IPS DF 4.7 (cell line): ENCODE measurements at regions not wholly inside any gene's neighbourhood (a gene's known extent, or its start where the extent isn't known, plus 50 kb on each side); places are given as distances from the start of the nearest gene placed in this dataset.
"Not testable (repeated sequence)": the region's sequence is repeated elsewhere in the genome, so short reads cannot be mapped to it uniquely, and the experiment has no call there.

Source experiments
- DNase-seq: peaks from one replicate; pipeline ENCODE4 v3.0.0-alpha.2; 2013; ENCODE audit warnings: low spot score; ENCODE audit errors: extremely low read depth

GRCh38 chr6:167751579-167752115 is 75.1 kb upstream of the AFDN start:
- no peak for DNase-seq

- not testable (repeated sequence) for DNase-seq
Measured at GRCh38 chr6:167753281-167753680, 73.4 kb upstream of the AFDN start.

DNA sequence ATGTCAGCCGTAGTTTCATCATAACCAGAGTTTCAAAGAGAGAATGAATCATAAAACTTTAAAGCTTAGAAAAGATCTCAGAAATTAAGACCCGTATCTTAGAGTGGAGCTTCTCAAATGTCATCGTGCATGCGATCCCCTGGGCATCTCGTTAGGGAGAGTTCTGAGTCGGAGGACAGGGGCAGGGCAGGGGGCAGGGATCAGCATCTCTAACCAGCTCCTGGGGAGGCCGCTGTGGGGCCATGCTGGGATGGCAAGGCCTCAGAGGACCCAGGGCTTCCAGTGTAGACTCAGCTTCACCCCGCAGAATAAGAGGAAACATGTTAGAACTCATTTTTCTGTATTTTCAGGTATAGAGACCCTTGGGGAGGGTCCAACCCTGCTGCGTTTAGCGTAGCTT is 72.0 kb upstream of the AFDN start:
- DNase-seq: no peak

DNA sequence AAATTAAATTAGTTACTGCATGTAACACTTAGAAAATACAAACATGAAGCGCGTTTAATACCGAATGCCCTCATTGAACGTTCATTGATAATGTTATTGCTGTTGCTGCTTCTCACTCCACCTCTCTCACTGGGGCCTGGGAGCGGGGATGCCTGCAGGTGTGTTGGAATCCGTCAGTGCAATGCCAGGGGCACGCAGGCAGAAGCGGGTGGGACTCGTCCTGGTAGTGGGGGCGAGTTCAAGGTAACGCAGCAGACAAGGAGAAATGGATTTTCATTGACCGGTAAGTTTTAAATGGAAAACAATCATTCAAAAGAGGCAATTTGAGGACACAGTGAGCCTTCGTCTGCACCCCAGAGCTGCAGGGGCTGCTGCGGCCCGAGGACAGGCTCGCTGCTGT is 71.2 kb upstream of the AFDN start:
- no peak for DNase-seq

- DNase-seq: no peak
Measured at GRCh38 chr6:167756597-167756996, 70.1 kb upstream of the AFDN start.

GRCh38 chr6:167757249-167757648 is 69.5 kb upstream of the AFDN start:
- DNase-seq: no peak

- DNase-seq: no peak
Measured at GRCh38 chr6:167757821-167758220, 68.9 kb upstream of the AFDN start.

DNA sequence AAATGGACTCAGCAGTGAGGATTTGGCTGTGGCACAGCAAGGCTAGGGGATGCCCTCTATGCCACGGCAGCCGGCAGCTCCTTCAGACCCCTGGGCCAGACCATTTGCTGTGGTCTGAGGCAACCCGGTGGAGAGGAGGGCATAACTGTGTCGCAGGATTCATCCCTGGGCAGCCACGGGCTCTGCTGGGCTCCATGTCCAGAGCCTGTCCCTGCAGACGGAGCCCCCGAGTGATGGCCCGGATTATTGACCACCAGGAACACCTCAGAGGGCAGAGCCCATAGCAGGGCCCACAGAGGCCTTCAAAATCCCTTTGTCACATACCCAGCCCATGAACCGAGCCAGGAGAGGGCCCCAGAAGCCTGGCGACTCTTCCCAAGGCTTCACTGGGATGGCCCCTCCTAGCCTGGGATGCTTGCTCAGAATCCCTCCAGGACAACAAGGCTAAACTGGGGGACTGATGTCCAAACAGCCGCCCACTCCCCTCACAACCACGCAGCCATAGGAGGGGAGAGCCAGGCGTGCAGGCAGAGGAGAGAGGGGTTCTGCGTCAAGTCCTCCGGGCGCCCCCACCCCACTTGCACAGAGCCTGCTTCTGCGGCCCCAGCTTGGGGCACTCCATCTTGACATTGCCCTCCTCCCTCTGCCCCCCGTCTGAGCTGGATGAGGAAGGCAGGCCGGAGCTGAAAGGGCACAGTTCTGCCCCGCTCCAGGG is 68.2 kb upstream of the AFDN start:
- DNase-seq: no peak

- DNase-seq: no peak
Measured at GRCh38 chr6:167759206-167759605, 67.5 kb upstream of the AFDN start.

DNA sequence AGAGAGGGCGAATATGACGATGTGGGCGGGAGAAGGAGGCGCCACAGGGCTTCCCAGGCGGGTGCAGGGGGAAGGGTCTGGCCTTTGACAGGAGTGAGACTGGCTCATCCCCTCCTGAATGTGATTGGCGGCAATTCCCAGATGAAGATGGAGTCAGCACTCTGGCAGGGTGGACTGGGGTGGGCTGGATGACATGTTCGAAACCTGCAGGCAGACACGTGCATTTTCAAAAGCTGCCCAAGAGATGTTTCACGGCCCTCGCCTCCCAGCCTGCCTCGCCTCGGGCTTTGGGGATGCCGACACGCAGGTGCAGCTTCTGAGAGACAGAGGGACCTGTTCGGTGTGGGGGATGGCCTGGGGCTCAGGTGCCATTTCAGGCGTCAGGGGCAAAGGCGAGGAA is 66.8 kb upstream of the AFDN start:
- DNase-seq: no peak

DNA sequence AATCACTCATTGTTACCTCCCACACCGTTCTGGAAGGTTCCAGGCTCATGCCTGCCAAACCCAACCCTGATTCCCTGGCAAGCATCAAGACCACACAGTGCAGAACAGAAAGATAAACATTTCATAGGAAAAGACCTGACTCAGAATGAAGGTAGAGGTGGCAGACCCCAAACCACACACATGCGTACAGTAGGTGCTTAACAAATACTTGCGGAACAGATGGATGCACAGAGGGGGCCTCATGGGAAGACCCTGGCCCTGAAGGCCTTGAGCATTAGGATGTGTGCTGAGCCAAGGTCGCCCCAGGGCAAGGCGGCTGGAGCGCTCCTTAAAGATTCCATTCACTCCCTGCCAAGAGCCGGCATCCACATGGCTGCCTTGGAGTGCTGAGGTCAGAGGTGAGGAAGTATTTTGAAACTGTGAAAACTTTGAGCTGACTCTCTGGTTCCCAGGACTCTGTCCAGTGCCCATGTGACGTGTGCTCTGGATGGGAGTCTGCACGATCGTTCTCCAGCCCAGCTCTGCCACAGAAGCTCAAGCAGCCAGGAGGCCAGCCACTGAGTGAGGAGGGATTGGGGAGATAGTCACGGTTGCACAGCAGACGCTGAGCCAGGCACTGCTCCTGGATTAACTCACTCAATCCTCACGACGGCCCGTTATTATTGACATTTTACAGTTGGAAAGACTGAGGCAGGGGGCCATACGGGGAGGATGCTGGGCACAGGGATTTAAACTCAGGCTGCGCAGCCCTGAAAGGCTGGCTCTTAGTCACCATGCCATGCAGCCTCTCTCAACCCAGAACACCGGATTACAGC is 65.5 kb upstream of the AFDN start:
- DNase-seq: no peak

DNA sequence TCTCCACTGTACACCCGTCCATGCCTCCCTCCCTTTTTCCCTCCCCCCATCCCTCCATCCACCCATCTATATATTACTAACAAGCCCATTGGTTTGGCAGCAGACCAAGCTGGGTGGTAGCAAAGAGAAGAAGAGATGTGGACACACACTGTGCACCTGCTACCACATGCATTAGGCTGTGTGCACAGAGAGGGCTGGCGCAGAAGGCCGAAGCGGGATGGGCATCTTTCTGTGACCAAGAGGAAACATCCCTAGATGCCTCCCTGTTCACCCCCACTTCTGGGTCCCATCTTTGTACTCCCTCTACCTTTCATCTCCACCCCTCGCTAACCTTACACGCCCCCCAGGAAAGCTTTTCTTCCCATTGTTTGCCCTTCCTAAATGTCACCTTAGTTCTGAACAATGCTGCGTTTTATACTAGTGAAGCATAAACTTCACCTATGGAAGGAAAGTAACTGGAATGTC is 64.9 kb upstream of the AFDN start:
- DNase-seq: no peak

- DNase-seq: no peak
Measured at GRCh38 chr6:167762259-167762962, 64.3 kb upstream of the AFDN start.

GRCh38 chr6:167763056-167763944 is 63.4 kb upstream of the AFDN start:
- DNase-seq: no peak

DNA sequence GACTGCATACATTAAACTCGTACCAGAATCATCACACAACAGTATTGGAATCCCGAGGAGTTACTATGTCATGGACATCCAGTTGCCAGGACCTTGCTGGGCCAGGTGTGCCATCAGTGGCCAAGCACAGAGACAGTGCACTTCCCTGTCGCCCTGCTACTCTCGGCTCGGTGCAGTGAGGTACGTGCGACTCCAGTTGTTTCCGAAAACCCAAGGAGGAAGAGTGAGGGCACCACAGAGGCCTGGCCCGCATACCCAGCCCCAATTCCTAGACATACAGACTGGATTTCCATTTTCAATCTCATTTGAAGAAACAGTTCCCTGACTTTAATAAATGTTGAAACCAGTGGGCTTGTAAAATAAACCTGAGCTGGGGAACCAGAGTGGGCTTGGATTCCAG is 62.5 kb upstream of the AFDN start:
- no peak for DNase-seq

DNA sequence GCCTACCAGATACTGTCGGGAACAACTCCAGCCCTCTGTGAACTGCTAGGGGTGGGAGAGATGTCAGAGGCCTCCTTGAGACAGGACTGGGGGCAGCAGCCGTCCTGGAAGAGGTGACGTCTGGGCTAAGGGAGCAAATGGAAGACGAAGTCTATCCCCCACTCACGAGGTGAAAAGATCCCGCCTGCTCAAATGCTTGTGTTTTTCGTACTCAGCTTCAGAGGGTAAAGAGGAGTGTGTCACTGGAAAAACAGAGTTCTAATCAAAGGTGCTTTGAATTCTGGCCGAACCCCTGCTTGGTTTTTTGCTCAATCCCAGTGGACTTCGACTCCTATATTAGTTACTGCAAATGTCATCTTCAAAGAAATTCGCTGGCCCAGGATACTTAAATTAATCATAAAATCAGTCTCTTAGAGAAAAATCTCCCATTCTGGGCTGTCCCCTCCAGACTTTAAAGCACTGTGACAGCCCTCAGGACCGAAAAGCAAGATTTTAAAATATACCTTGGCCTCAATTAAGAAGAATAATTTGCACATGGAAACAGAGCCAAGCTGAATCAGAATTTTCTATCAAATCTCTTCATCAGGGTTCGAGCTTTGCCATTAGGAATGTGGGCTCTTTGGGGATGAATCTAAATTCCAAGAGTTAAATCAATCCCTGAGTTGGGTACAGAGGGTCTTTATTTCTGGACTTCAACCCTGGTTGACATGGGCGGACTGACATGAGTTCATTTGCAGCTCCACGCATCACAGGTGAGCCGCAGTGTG is 61.8 kb upstream of the AFDN start:
- no peak for DNase-seq

DNA sequence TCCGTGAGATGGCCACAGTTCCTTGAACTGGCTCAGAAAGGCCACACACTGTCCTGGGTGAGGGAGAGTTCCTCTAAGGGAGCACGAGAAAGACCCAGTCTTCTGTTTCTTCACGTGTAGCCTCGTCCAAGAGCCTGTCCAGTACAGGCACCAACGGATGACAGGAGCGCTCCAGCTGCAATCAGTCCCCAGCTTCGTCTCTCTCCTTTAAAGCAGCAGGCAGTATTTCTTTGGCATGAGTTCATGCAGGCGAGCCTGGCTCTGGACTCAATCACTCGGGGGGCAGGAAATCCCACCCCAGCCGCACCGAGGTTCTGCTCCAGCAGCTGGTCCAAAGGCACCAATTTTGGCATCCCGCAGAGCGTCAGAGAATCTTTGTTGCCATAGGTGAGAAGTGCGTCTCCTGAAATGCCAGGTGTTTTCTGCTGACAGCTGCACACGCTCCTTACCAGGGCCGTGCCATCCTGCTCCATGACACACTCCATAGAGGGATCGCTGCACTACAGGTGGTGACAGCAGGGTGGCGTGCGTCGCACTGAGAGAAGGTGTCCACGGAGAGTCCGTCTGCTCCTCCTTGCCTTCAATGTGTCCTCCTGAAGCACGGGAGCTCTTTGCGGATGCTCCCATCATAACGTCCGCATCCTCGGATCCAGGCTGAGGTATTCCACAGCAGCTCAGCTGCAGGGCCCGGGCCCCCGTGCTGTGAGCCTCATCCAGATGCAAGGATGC is 59.6 kb upstream of the AFDN start:
- DNase-seq: no peak

DNA sequence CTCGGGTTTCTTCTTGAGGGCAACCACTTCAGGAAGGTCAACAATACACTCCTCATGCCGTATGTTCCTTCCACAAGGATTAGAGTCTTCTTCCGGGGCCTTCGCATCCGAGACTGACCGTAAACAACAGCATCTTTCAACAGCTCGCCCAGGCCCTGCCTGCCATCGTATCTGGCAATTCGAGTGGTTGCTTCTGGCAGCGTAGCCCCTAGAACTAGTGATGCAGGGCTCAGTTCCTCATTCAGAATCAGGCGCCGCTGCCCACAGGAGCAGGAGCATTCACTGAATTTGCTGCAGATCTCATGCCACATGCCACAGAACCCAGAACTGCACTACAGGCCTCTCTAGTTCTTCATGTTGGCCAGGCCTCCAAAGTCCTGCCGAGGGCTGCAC is 59.0 kb upstream of the AFDN start:
- no peak for DNase-seq

DNA sequence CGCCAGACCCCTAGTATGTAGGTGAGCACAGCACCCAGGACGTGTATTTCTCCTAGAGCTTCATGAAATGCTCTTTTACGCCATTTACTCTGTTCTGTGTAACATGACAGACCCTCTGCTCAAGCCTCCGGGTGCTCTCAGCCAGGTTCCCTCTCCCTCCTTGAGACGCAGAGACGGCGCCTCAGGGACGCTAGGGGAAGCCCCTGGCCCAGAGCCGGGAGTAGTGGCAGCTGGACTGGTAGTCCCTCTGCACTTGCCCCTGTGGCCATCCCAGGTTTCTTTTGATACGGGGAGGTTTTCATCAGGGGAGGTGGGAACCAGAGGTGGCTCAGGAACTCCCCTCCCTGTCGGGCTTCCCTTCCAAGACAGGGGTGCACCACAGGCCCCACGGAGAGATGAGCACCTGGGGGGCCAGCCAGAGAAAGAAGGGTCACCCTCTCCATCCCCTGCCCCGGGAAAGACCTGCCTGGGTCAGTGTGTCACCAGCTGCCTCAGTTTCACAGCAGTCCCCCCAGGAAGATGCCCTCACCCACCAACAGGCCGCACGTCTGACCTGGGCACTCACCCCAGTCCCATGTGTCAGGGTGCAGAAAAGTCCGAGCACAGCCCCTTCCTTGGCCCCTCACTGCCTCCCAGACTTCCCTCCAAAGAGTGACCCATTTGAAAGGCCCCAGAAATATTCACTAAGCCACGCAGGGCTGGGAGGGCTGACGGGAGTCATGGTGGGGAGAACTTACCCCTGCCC is 58.1 kb upstream of the AFDN start:
- DNase-seq: no peak
